Ishikawa (cell line): ENCODE measurements at regions not wholly inside any gene's neighbourhood (a gene's known extent, or its start where the extent isn't known, plus 50 kb on each side); places are given as distances from the start of the nearest gene placed in this dataset.

Experiments
- CEBPB ChIP-seq: IDR thresholded peaks from 2 replicates; pipeline ENCODE4 v1.6.1; 2012
- CREB1 ChIP-seq: IDR thresholded peaks from 2 replicates; pipeline ENCODE4 v1.6.1; 2012; ENCODE audit warnings: low read depth
- EGR1 ChIP-seq: IDR thresholded peaks from 2 replicates; pipeline ENCODE4 v1.6.1; 2012
- EP300 ChIP-seq: IDR thresholded peaks from 2 replicates; pipeline ENCODE4 v1.6.1; 2012; ENCODE audit warnings: borderline replicate concordance
- FOXM1 ChIP-seq: IDR thresholded peaks from 2 replicates; pipeline ENCODE4 v1.6.1; 2012; ENCODE audit warnings: low read depth, borderline replicate concordance
- NFIC ChIP-seq: IDR thresholded peaks from 2 replicates; pipeline ENCODE4 v1.6.1; 2012
- RAD21 ChIP-seq: IDR thresholded peaks from 2 replicates; pipeline ENCODE4 v1.6.1; 2012; ENCODE audit warnings: low read depth
- REST ChIP-seq: IDR thresholded peaks from 2 replicates; pipeline ENCODE4 v1.6.1; 2012; ENCODE audit warnings: low read depth, mild to moderate bottlenecking
- TAF1 ChIP-seq: IDR thresholded peaks from 2 replicates; pipeline ENCODE4 v1.6.1; 2012; ENCODE audit warnings: low read depth, mild to moderate bottlenecking
- TCF12 ChIP-seq: IDR thresholded peaks from 2 replicates; pipeline ENCODE4 v1.6.1; 2012; ENCODE audit warnings: low read depth
- TEAD4 ChIP-seq: IDR thresholded peaks from 2 replicates; pipeline ENCODE4 v1.6.1; 2012
- YY1 ChIP-seq: IDR thresholded peaks from 2 replicates; pipeline ENCODE4 v1.6.1; 2012; ENCODE audit warnings: low read depth
- TF ChIP-seq, protein P1 (sequence below): IDR thresholded peaks from 2 replicates; pipeline ENCODE4 v1.6.1; 2012
- TF ChIP-seq, protein P2 (sequence below): IDR thresholded peaks from 2 replicates; pipeline ENCODE4 v1.6.1; 2012

- TF ChIP-seq RAD21 (no peak), TCF12 (no peak), CREB1 (no peak), EP300 (no peak), FOXM1 (no peak), YY1 (no peak), TAF1 (no peak), TEAD4 (no peak), CEBPB (no peak), EGR1 (no peak), REST (no peak), NFIC (no peak)
- TF ChIP-seq, protein P1, sequence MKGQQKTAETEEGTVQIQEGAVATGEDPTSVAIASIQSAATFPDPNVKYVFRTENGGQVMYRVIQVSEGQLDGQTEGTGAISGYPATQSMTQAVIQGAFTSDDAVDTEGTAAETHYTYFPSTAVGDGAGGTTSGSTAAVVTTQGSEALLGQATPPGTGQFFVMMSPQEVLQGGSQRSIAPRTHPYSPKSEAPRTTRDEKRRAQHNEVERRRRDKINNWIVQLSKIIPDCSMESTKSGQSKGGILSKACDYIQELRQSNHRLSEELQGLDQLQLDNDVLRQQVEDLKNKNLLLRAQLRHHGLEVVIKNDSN = no peak
- TF ChIP-seq, protein P2, sequence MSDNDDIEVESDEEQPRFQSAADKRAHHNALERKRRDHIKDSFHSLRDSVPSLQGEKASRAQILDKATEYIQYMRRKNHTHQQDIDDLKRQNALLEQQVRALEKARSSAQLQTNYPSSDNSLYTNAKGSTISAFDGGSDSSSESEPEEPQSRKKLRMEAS = no peak
Observed at GRCh38 chr16:26673011-26673410, 393.7 kb upstream of the C16orf82 start.
